ENCODE measurements at regions not wholly inside any gene's neighbourhood (a gene's known extent, or its start where the extent isn't known, plus 50 kb on each side); places are given as distances from the start of the nearest gene placed in this dataset.

DNA sequence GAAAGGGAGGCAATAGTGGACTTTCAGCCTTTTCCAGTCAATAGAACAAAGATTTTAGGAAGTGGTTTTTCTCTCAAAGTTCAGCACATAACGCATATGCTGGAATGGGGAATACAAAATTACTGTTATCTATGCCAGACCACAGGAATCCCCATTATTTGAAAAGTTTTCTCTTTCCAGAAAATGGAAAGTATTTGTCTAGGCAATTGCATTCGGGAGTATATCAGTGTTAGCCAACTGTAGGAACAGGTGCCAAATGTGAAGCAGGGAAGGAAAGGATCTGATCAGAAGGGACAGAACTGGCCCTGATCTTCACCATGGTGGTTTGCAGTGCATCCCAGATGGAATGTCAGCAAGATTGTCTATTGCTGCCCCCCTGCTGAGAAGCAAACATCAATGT, 213.6 kb downstream of the CPE start:
- no peak overlapping the region for H3K4me3 ChIP-seq (ENCODE audit: low read depth, low read length)
- no peaks in the 10 kb centered on the region for H3K27me3 ChIP-seq
- no peaks in the 10 kb centered on the region for H3K9me3 ChIP-seq
- H3K4me1 ChIP-seq = no peaks in the 10 kb centered on the region
- no peak for DNase-seq
- TF ChIP-seq, protein P1, sequence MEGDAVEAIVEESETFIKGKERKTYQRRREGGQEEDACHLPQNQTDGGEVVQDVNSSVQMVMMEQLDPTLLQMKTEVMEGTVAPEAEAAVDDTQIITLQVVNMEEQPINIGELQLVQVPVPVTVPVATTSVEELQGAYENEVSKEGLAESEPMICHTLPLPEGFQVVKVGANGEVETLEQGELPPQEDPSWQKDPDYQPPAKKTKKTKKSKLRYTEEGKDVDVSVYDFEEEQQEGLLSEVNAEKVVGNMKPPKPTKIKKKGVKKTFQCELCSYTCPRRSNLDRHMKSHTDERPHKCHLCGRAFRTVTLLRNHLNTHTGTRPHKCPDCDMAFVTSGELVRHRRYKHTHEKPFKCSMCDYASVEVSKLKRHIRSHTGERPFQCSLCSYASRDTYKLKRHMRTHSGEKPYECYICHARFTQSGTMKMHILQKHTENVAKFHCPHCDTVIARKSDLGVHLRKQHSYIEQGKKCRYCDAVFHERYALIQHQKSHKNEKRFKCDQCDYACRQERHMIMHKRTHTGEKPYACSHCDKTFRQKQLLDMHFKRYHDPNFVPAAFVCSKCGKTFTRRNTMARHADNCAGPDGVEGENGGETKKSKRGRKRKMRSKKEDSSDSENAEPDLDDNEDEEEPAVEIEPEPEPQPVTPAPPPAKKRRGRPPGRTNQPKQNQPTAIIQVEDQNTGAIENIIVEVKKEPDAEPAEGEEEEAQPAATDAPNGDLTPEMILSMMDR (IDR thresholded peaks at IDR 0.05; ENCODE audit: low read depth, low read length) = no peak
- no peaks in the 10 kb centered on the region for H3K36me3 ChIP-seq

DNA sequence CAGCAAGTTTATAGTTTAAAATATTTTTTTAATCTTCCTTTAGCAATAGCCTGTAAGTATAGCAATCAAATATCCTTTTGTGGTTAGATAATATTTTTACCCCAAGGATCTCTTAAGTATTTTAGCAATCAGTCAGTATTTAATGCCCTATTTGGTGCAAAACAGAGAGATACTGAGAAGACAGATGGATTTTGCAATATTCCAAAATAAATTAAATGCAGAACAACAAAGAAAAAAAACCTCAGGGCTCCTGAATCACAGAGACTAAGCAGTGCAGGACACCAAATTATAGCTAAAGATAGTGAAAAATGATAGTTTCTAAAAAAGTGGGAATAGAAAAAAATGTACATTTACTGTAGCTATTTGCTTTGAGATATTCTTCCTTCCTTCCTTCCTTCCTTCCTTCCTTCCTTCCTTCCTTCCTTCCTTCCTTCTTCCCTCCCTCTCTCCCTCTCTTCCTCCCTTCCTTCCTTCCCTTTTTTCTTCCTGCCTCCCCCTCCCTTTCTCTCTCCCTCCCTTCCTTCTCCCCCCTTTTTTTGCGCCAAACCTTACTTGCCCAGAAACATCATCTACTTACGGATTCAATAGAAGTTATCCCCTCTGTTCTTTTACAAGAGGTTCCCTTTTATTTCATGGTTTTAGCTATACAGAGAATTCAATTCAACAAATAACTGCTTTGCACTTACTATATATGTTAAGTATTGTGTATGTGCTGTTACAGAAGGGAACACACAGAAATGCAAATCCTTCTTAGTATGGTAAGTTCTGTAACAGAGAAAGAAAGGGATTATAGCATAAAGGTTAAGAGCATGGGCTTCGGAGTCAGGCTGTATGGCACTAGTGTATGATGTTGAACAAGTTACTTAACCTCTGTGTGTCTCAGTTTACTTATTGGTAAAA, 219.0 kb downstream of the CPE start:
- no peak for DNase-seq
- no peaks in the 10 kb centered on the region for H3K4me1 ChIP-seq
- H3K27me3 ChIP-seq = no peaks in the 10 kb centered on the region
- no peaks in the 10 kb centered on the region for H3K9me3 ChIP-seq
- no peak overlapping the region for H3K4me3 ChIP-seq (ENCODE audit: low read depth, low read length)
- H3K36me3 ChIP-seq = no peaks in the 10 kb centered on the region
- TF ChIP-seq, protein P1 (IDR thresholded peaks at IDR 0.05; ENCODE audit: low read depth, low read length) = no peak

DNA sequence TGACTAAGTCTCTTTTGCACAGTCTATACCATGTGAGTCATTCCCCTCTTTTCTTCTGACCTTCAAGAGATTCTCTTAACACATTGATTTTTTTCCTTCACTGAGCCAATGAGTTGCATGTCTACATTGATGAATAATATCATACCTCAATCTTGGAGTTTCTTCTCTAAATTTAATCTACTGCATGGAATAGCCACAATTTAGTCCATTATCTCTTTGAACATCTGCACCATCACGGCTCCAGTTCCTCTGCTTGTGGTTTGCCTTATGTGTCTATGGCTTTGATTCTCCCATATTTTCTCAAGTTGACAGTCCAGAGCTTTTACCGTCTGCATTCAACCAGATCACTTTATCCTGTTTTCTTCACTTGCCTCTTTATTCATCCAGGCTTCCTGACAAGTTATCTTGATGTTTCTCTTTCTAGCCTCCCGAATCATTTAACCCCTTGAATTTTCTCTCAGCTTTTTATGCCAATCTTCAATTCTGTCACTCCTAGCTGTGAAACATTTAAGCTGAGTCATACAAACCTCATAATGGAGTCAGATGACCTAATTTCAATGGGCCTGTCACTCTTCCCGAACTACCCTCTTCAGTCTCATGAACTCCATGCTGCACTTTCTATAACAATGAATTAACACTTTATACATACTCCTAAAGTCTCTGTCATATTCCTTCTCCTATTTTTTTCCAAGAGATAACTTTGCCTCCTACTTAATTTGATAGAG, 222.3 kb downstream of the CPE start:
- Histone ChIP-seq H3K4me1 (no peaks in the 10 kb centered on the region), H3K9me3 (no peaks in the 10 kb centered on the region), H3K4me3 (ENCODE audit: low read depth, low read length) (no peak overlapping the region), H3K27me3 (no peaks in the 10 kb centered on the region), H3K36me3 (no peaks in the 10 kb centered on the region)
- TF ChIP-seq, protein P1 (IDR thresholded peaks at IDR 0.05; ENCODE audit: low read depth, low read length) = no peak
- DNase-seq = no peak

DNA sequence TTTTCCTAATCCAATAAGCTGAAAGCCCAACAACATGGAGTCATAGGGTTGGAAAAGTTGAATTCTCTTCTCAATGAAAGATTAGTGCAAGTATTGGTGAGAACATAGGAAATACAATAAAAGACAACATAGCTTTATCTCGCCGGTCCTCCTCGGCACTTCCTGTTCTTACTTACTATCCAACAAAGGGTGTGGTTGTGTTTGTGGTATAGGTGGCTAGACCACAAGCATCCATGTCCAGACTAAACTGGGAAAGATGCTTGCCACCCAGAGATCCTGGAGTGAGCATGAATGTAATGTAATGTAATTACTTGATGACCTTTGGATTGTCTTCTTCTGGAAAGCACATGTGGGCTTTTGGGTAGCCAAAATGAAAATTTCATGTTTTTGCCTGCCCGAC, 223.8 kb downstream of the CPE start:
- Histone ChIP-seq H3K27me3 (no peaks in the 10 kb centered on the region), H3K9me3 (no peaks in the 10 kb centered on the region), H3K4me3 (ENCODE audit: low read depth, low read length) (no peak overlapping the region), H3K4me1 (no peaks in the 10 kb centered on the region), H3K36me3 (no peaks in the 10 kb centered on the region)
- TF ChIP-seq, protein P1 (IDR thresholded peaks at IDR 0.05; ENCODE audit: low read depth, low read length) = no peak
- DNase-seq = no peak

DNA sequence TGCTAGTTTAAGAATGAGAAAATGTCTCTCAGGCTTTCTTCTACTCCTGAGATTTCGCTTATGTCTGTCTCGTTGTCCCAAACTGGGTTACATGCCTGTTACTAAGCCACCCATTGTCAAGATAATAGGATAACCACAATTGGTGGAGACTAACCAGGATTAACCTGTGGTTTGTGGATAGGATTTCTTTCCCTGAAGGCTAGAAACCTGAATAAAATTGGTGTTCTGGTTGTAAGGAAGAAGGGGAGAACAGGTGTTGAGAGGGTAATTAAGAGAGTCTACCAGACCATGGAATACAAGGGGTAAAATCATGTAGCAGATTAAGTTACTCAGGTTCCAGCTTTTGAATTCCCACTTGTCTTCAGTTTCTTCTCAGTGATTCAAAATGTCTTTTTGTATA, 225.4 kb downstream of the CPE start:
- Histone ChIP-seq H3K4me3 (ENCODE audit: low read depth, low read length) (no peak overlapping the region), H3K4me1 (no peaks in the 10 kb centered on the region), H3K36me3 (no peaks in the 10 kb centered on the region), H3K27me3 (no peaks in the 10 kb centered on the region), H3K9me3 (no peaks in the 10 kb centered on the region)
- TF ChIP-seq, protein P1 (IDR thresholded peaks at IDR 0.05; ENCODE audit: low read depth, low read length) = no peak
- no peak for DNase-seq

DNA sequence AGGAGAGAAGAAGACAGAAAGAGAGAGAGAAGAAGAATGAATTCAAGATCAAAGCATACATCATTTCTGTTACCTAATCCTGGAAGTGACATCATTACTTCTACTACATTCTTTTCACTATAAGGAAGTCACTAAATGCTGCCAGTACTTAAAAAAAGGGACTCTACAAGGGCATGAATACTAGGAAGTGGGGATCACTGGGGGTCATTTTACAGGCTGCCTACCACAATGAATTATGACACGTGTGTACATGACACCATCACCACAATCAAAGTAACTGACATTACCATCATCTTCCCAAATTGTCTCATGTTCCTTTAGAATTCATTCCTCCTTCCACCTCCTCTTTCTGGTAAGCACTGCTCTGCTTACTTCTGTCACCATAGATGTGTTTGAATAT, 227.0 kb downstream of the CPE start:
- Histone ChIP-seq H3K9me3 (no peaks in the 10 kb centered on the region), H3K36me3 (no peaks in the 10 kb centered on the region), H3K4me1 (no peaks in the 10 kb centered on the region), H3K27me3 (no peaks in the 10 kb centered on the region), H3K4me3 (ENCODE audit: low read depth, low read length) (no peak overlapping the region)
- DNase-seq = no peak
- TF ChIP-seq, protein P1 (IDR thresholded peaks at IDR 0.05; ENCODE audit: low read depth, low read length) = no peak

Data from BE2C (cell line).